ENCODE measurements at regions not wholly inside any gene's neighbourhood (a gene's known extent, or its start where the extent isn't known, plus 50 kb on each side); places are given as distances from the start of the nearest gene placed in this dataset.

DNA sequence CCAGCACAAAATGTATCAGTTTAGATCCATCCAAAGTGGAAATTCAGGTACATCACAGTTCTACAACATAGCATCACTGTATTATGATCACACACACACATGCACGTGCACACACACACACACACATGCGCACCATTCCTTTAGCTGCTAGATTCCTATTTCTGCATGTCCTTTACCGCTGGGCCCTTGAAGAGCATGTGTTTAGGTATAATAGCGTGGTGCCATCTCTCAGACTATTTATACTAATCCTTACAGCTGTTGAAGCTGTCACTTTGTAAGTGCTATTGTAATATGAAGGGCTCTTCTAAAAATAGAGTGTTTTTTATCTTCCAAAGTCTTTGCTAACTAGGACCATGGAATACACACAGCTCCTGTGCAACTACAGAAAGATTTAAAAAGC lies 308.8 kb upstream of the TRPC7 start:
- TF ChIP-seq EZH2 (IDR thresholded peaks at IDR 0.05; ENCODE audit: insufficient read depth, poor library complexity, severe bottlenecking) (no peak), EZH2phosphoT487 (IDR thresholded peaks at IDR 0.05; ENCODE audit: insufficient read depth, low read depth) (no peak)
